ENCODE measurements at regions not wholly inside any gene's neighbourhood (a gene's known extent, or its start where the extent isn't known, plus 50 kb on each side); places are given as distances from the start of the nearest gene placed in this dataset.
"Not testable (repeated sequence)": the region's sequence is repeated elsewhere in the genome, so short reads cannot be mapped to it uniquely, and the experiment has no call there.

- DNase-seq (ENCODE audit: low spot score) = no peak
These were observed 385.2 kb downstream of the GPAT3 start for GRCh38 chr4:83921124-83921523.

DNA sequence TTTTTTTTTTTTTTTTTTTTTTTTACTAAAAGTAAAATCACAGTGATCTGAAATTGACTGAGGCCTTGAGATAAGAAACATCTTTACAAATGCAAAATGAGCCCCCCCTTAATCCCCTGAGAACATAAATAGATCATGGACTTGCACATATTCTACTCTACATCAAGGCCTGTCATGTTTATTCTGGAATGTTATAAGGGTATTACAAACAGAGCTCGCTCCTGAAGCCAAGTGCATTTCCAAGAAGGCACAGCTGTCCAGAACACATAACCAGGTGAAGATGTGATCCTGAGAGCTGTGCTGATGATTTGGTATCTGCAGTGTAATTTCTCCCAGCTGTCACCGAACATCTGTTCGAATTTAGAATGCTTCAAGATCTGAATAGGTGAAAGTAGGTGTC is 384.5 kb downstream of the GPAT3 start:
- DNase-seq (ENCODE audit: low spot score) = no peak

DNA sequence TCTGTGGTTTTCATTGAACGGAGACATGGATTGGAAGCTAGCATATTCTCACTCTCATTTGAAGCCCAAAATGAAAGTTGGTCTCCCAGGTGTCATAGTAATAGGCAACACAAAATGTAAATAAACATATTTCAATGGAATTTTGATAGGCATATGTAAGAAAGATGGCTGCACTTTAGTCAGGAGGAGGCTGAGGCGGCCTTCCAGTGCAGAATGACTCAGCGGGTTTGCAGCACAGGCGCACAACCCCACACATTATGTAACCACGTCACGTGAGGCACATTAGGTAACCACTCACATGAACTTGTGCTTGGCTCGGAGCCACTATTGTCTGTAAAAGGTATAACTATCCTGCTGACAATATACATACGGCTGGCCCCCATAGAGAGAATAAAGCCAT is 381.7 kb downstream of the GPAT3 start:
- DNase-seq (ENCODE audit: low spot score) = no peak

DNA sequence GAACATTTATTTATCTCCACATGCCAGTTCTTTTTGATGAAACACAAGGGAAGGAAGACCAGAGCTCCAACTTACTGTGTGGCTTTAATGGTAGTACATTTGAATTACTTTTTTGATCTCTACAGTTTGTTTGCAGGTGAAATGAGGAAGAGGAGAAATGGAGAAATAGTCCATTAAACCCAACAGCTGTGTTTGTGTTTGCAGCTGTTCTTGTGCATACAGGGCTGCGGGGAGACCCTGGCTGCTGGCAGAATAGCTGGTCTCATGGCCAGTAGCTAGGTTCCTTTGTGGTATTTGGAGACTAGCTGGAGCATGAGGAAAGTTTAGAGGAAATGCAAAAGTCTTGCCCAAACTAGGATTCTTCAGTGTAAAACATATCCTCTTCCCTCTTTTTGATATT is 374.8 kb downstream of the GPAT3 start:
- DNase-seq (ENCODE audit: low spot score) = no peak

DNA sequence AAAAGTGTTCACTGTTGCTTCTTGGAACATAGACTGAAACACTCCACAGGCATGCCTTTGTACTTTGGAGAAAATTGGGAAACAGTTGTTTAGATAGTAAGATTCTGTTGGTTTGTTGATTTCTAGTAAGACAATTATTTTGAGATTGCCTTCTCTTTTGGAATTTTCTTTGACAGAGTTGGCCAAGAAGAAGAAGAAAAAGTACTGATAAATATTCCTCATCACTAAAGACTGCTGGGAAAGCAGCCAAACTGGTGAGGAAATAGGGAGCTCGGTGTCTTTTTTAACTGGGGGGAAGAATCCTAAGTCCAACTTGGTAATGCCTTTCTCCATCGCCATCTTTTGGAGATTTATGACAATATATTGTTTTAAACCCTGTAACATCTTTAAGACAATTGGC is 370.7 kb downstream of the GPAT3 start:
- DNase-seq (ENCODE audit: low spot score) = no peak

DNA sequence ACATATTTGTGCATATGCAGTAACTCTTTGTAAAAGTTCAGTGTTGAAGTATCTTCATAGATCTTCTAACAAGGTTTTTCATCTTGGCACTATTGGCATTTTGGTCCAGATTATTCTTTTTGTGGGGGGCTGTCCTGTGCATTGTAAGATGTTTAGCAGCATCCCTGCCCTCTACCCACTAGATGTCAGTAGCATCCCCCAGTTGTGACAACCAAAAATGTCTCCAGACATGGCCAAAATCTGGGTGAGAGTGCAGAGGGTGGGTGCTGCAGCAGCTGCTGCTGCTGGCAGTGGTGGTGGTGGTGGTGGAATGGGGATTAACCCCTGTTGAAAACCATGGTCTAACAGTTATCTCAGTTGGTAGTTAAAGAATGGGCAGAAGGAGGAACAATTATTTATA is 370.0 kb downstream of the GPAT3 start:
- DNase-seq (ENCODE audit: low spot score) = no peak

DNA sequence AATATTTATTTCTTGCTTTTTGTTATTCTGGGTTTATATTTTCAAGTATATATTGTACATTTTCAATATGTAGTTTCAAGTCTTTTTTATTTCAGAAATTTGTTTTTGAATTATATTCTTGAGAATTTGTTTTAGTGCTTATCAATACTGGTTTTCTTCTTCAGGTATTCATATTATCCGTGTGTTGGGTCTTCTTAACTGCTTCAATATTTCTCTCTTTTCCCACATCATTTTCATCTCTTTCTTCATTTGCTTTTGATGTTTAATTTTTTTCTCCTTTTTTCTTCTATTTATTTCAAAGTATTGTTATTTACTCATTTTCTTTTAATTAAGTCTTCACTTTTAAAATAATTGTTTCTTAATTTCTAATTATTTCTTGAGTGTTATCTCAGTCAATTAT is 367.8 kb downstream of the GPAT3 start:
- not testable (repeated sequence) for DNase-seq (ENCODE audit: low spot score)

DNA sequence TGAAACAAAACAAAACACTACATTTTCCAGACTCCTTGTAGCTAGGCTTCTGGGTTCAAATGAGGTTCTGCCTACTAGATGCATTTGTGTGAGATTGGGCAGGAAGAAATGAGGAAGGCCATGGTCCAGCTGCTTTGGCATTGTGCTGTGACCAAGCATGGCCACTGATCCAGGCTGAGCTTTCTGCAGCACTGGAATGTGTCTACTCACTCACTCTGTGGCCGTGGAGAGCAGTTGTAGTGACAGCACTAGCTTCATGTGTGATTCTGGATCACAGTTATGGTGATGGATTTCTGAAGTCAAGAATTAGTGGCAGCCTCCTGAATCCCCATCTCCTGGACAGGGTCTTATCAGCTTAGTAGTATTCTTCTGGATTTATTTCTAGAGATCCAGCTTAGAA is 358.9 kb downstream of the GPAT3 start:
- no peak for DNase-seq (ENCODE audit: low spot score)

DNA sequence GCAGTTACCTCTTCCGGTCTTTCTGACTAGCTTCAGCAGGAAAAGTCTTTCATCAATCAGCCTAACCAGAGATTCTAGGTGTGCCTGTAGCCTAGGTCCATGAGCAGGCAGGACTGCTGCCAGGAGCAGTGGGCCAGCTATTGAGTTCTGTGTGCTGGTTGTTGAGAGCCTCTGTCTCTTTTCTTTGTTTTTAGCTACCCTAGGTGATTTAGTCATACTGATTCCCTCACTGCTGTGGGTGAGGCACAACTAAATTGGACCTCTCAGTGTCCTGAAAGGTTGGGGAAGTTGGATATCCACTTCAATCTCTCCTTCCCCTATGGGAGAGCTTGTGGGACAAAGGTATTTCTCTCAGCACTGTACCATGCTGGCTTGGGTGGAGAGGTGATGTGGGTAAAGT is 354.9 kb downstream of the GPAT3 start:
- no peak for DNase-seq (ENCODE audit: low spot score)

DNA sequence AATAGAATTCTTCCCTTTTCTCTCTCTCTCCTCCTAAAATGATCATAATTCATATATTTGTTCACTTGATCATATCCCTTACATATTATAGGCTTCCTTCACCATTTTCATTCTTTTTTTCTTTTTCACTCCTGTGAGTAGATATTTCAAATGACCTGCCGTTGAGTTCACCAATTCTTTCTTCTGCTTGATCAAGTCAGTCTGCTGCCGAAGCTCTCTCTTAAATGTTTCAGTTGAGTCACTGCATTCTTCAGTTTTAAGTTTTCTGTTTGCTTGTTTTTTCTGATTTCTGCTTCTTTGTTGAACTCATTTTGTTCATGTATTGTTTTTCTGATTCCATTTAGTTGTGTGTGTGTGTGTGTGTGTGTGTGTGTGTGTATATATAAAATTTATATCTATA is 354.3 kb downstream of the GPAT3 start:
- DNase-seq (ENCODE audit: low spot score) = no peak

GRCh38 chr4:83889802-83890201 is 353.9 kb downstream of the GPAT3 start:
- DNase-seq (ENCODE audit: low spot score) = no peak

DNA sequence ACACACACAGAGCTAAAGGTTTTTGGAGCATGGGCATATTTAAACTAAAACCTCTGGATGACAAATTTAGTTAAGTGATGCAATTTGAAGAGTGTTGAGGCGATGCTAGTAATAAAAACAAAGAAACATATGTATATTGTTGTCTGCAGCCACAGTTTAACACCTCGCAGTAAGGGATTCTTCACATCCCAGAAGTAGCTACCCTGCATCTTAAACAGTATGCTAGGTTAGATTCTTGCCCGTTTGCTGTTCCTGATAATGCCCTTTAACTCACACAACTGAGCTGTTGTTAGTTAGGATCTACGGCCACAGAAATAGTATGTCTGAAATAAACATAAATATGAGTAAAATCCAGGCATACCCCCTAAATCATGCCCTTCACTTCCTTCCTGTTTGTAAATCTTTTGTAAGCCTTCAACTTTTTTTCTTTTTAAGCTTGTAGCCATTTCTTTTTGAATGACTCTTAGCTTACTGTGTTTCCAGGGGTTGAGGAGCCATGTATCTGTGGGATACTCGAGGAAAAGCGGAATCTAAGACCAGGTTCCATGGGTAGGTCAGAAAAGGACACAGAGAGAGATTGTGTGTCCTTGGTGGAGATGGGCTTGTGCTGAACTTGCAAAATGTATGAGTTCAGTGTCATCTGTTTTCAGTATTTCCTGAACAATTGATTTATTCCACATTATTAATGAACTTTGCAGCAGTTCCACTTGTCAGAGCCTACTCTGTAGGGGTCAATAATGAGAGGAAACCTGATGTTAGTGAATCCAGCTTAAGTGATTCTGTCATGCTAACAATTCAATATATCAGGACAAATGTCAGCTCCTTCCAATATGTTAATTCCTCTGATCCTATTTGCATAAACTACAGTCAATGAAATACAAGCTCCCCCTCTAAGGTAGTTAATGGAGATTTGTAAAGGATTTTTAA is 349.6 kb downstream of the GPAT3 start:
- DNase-seq (ENCODE audit: low spot score) = no peak

DNA sequence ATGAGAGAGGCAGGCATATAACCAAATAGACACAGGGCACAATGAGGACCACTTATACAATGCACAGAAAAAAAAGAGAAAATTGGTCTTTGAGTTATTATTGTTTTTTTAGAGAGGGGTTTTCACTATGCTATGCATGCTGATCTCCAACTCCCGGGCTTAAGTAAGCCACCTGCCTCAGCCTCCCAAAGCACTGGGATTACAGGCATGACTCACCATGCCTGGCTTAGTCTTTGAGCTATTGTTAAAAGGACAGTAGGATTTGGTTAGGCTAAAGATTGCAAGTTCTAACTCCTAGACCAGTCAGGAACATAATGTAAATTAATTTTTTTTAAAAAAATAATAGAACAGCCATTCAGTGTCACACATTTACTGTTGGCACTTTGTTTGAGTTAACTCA is 340.1 kb downstream of the GPAT3 start:
- DNase-seq (ENCODE audit: low spot score) = no peak

DNA sequence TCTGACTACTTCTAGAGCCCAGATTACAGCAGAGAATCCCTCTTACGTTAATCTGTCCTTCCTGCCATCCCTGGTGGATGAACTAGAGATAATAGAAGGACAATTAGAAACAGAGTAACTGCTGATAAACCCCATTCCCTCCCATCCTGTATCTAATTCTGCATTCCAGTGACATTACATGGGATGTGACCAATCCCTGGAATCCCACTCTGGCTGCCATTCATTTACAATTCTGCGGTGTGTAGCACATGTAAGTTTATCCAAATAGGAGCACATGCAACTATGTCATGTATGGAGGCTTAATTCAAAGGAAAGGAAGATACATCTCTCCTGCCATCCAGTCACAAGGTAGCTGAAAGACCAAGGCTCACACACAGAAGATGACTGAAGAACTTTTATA is 339.5 kb downstream of the GPAT3 start:
- DNase-seq (ENCODE audit: low spot score) = no peak

DNA sequence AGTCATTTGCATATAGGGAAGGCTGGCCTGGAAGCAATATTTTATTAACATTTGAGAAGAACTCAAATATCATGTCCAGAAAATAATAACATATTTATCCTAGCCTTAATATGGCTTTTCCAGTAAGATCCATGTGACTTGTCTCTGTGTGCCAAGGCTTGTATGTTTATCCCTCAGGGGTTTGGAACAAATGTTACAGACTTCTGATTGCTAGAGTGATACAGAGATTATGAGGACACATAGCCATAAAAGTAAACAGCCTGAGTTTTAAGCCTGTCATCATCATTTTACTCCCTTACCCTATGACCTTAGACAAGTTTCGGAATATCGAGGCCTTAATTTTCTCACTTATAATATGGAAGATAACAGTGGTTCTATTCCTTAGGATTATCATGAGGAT is 338.1 kb downstream of the GPAT3 start:
- DNase-seq (ENCODE audit: low spot score) = no peak

GRCh38 chr4:83870328-83870950 is 334.5 kb downstream of the GPAT3 start:
- DNase-seq (ENCODE audit: low spot score) = peak; percentile 48

DNA sequence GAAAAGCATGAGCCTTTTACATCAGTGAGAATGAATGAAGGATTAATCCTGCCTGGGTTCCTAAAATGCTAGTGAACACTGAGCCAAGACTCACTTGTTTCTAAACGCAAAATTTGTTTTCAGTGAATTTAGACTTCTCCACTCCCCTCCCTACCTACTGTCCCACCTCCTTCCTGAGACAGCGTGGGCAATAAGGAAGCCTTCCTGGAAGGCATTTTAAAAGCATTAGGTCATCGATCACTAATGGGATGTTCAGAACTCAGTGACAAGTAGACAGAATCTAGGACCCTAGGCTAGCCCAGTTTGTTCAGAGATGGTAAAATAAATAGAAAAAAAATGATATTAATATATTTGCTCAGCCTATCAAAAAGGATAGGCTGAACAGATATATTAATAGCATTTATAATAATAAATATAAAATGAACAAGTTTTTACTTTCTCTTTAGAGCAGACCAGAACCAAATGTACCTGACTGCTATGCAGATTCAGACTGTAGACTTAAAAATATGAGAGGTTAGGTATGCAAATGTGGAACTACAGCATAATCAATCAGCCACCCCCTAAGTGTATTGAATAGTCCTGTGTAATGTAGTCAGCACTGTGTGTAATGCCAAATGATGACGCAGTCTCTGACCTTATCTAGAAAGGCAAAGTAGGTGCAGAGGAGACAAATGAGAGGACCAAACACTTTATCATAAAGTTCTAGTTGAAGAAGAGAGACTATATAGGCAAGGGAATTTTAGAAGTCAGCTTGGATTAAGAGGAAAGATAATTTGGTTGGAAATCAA is 331.1 kb downstream of the GPAT3 start:
- no peak for DNase-seq (ENCODE audit: low spot score)

- no peak for DNase-seq (ENCODE audit: low spot score)
These were observed 329.7 kb downstream of the GPAT3 start for GRCh38 chr4:83865417-83866150.

GRCh38 chr4:83864097-83864817 is 328.3 kb downstream of the GPAT3 start:
- no peak for DNase-seq (ENCODE audit: low spot score)

GRCh38 chr4:83862471-83862870 is 326.6 kb downstream of the GPAT3 start:
- DNase-seq (ENCODE audit: low spot score) = no peak

- no peak for DNase-seq (ENCODE audit: low spot score)
These were observed 324.3 kb downstream of the GPAT3 start for GRCh38 chr4:83860200-83860599.
